ENCODE measurements at regions not wholly inside any gene's neighbourhood (a gene's known extent, or its start where the extent isn't known, plus 50 kb on each side); places are given as distances from the start of the nearest gene placed in this dataset.

- Histone ChIP-seq H3K36me3 (ENCODE audit: insufficient read depth, low read length) (no peaks in the 10 kb centered on the region), H3K9ac (ENCODE audit: low read depth, low read length) (no peak overlapping the region), H3K9me3 (ENCODE audit: control insufficient read depth, insufficient read depth, low read length) (no peaks in the 10 kb centered on the region), H3K4me1 (ENCODE audit: insufficient read depth, low read length) (no peaks in the 10 kb centered on the region)
These were observed 218.9 kb downstream of the PABPC4L start for GRCh38 chr4:133982533-133983224.

- no peaks in the 10 kb centered on the region for H3K9me3 ChIP-seq (ENCODE audit: control insufficient read depth, insufficient read depth, low read length)
- no peaks in the 10 kb centered on the region for H3K36me3 ChIP-seq (ENCODE audit: insufficient read depth, low read length)
- H3K4me1 ChIP-seq (ENCODE audit: insufficient read depth, low read length), result no peaks in the 10 kb centered on the region
- no peak overlapping the region for H3K9ac ChIP-seq (ENCODE audit: low read depth, low read length)
These were observed 220.3 kb downstream of the PABPC4L start for GRCh38 chr4:133981327-133981726.

- H3K36me3 ChIP-seq (ENCODE audit: insufficient read depth, low read length), result no peaks in the 10 kb centered on the region
- no peaks in the 10 kb centered on the region for H3K9me3 ChIP-seq (ENCODE audit: control insufficient read depth, insufficient read depth, low read length)
- no peak overlapping the region for H3K9ac ChIP-seq (ENCODE audit: low read depth, low read length)
- no peaks in the 10 kb centered on the region; the same call in 1 of the 2 replicates for H3K4me1 ChIP-seq (ENCODE audit: insufficient read depth, low read length)
These were observed 229.0 kb downstream of the PABPC4L start for GRCh38 chr4:133972586-133972985.

GRCh38 chr4:133969202-133969848 lies 232.3 kb downstream of the PABPC4L start:
- no peaks in the 10 kb centered on the region for H3K9me3 ChIP-seq (ENCODE audit: control insufficient read depth, insufficient read depth, low read length)
- no peaks in the 10 kb centered on the region; the same call in 1 of the 2 replicates for H3K4me1 ChIP-seq (ENCODE audit: insufficient read depth, low read length)
- H3K9ac ChIP-seq (ENCODE audit: low read depth, low read length), result no peak overlapping the region
- no peaks in the 10 kb centered on the region for H3K36me3 ChIP-seq (ENCODE audit: insufficient read depth, low read length)

GRCh38 chr4:133968174-133968573 lies 233.4 kb downstream of the PABPC4L start:
- no peaks in the 10 kb centered on the region for H3K36me3 ChIP-seq (ENCODE audit: insufficient read depth, low read length)
- H3K4me1 ChIP-seq (ENCODE audit: insufficient read depth, low read length), result no peaks in the 10 kb centered on the region; the same call in 1 of the 2 replicates
- no peaks in the 10 kb centered on the region; the same call in 1 of the 2 replicates for H3K9me3 ChIP-seq (ENCODE audit: control insufficient read depth, insufficient read depth, low read length)
- no peak overlapping the region for H3K9ac ChIP-seq (ENCODE audit: low read depth, low read length)

- peaks cover 5% of the 10 kb centered on the region for H3K9me3 ChIP-seq (ENCODE audit: control insufficient read depth, insufficient read depth, low read length)
- H3K9ac ChIP-seq (ENCODE audit: low read depth, low read length), result no peak overlapping the region
- no peaks in the 10 kb centered on the region for H3K4me1 ChIP-seq (ENCODE audit: insufficient read depth, low read length)
- no peaks in the 10 kb centered on the region for H3K36me3 ChIP-seq (ENCODE audit: insufficient read depth, low read length)
These were observed 240.6 kb downstream of the PABPC4L start for GRCh38 chr4:133960975-133961374.

- no peaks in the 10 kb centered on the region for H3K36me3 ChIP-seq (ENCODE audit: insufficient read depth, low read length)
- no peak overlapping the region for H3K9ac ChIP-seq (ENCODE audit: low read depth, low read length)
- peaks cover 3% of the 10 kb centered on the region; the same call in 1 of the 2 replicates for H3K9me3 ChIP-seq (ENCODE audit: control insufficient read depth, insufficient read depth, low read length)
- H3K4me1 ChIP-seq (ENCODE audit: insufficient read depth, low read length), result peaks cover 3% of the 10 kb centered on the region; the same call in 1 of the 2 replicates
These were observed 258.5 kb downstream of the PABPC4L start for GRCh38 chr4:133943081-133943480.

GRCh38 chr4:133938061-133938460 lies 263.5 kb downstream of the PABPC4L start:
- Histone ChIP-seq H3K9ac (ENCODE audit: low read depth, low read length) (no peak overlapping the region), H3K36me3 (ENCODE audit: insufficient read depth, low read length) (no peaks in the 10 kb centered on the region), H3K9me3 (ENCODE audit: control insufficient read depth, insufficient read depth, low read length) (peaks cover 3% of the 10 kb centered on the region; the same call in 1 of the 2 replicates), H3K4me1 (ENCODE audit: insufficient read depth, low read length) (peaks cover 3% of the 10 kb centered on the region; the same call in 1 of the 2 replicates)

GRCh38 chr4:133929531-133930239 lies 271.9 kb downstream of the PABPC4L start:
- no peaks in the 10 kb centered on the region for H3K4me1 ChIP-seq (ENCODE audit: insufficient read depth, low read length)
- no peaks in the 10 kb centered on the region for H3K9me3 ChIP-seq (ENCODE audit: control insufficient read depth, insufficient read depth, low read length)
- H3K9ac ChIP-seq (ENCODE audit: low read depth, low read length), result no peak overlapping the region
- no peaks in the 10 kb centered on the region for H3K36me3 ChIP-seq (ENCODE audit: insufficient read depth, low read length)

- H3K9ac ChIP-seq (ENCODE audit: low read depth, low read length), result no peak overlapping the region
- no peaks in the 10 kb centered on the region for H3K36me3 ChIP-seq (ENCODE audit: insufficient read depth, low read length)
- peaks cover 4% of the 10 kb centered on the region; the same call in 1 of the 2 replicates for H3K4me1 ChIP-seq (ENCODE audit: insufficient read depth, low read length)
- no peaks in the 10 kb centered on the region for H3K9me3 ChIP-seq (ENCODE audit: control insufficient read depth, insufficient read depth, low read length)
These were observed 280.1 kb downstream of the PABPC4L start for GRCh38 chr4:133921280-133922195.

- H3K9ac ChIP-seq (ENCODE audit: low read depth, low read length), result no peak overlapping the region
- peaks cover 4% of the 10 kb centered on the region; the same call in 1 of the 2 replicates for H3K4me1 ChIP-seq (ENCODE audit: insufficient read depth, low read length)
- no peaks in the 10 kb centered on the region for H3K36me3 ChIP-seq (ENCODE audit: insufficient read depth, low read length)
- no peaks in the 10 kb centered on the region for H3K9me3 ChIP-seq (ENCODE audit: control insufficient read depth, insufficient read depth, low read length)
These were observed 281.4 kb downstream of the PABPC4L start for GRCh38 chr4:133920236-133920635.

GRCh38 chr4:133910165-133910564 lies 291.4 kb downstream of the PABPC4L start:
- H3K9me3 ChIP-seq (ENCODE audit: control insufficient read depth, insufficient read depth, low read length), result no peaks in the 10 kb centered on the region; the same call in 1 of the 2 replicates
- no peak overlapping the region for H3K9ac ChIP-seq (ENCODE audit: low read depth, low read length)
- no peaks in the 10 kb centered on the region for H3K4me1 ChIP-seq (ENCODE audit: insufficient read depth, low read length)
- H3K36me3 ChIP-seq (ENCODE audit: insufficient read depth, low read length), result no peaks in the 10 kb centered on the region

- no peak overlapping the region for H3K9ac ChIP-seq (ENCODE audit: low read depth, low read length)
- H3K9me3 ChIP-seq (ENCODE audit: control insufficient read depth, insufficient read depth, low read length), result no peaks in the 10 kb centered on the region
- no peaks in the 10 kb centered on the region for H3K4me1 ChIP-seq (ENCODE audit: insufficient read depth, low read length)
- no peaks in the 10 kb centered on the region for H3K36me3 ChIP-seq (ENCODE audit: insufficient read depth, low read length)
These were observed 298.6 kb downstream of the PABPC4L start for GRCh38 chr4:133903029-133903428.

GRCh38 chr4:133891011-133891410 lies 310.6 kb downstream of the PABPC4L start:
- no peaks in the 10 kb centered on the region for H3K36me3 ChIP-seq (ENCODE audit: insufficient read depth, low read length)
- peaks cover 4% of the 10 kb centered on the region; the same call in 1 of the 2 replicates for H3K4me1 ChIP-seq (ENCODE audit: insufficient read depth, low read length)
- no peak overlapping the region for H3K9ac ChIP-seq (ENCODE audit: low read depth, low read length)
- H3K9me3 ChIP-seq (ENCODE audit: control insufficient read depth, insufficient read depth, low read length), result no peaks in the 10 kb centered on the region
